ENCODE measurements at regions not wholly inside any gene's neighbourhood (a gene's known extent, or its start where the extent isn't known, plus 50 kb on each side); places are given as distances from the start of the nearest gene placed in this dataset.

- DNase-seq: peak in 3 of 10 donors; percentile 57 to 64 (median 64)
- intact Hi-C loops (cut with DNase I): no loop called here
Measured at GRCh38 chr6:170128811-170129681, 161.8 kb downstream of the DLL1 start.

- peak in 3 of 10 donors; percentile 5 to 40 (median 40) for DNase-seq
- intact Hi-C loops (cut with DNase I): no loop called here
Measured at GRCh38 chr6:170128346-170128745, 162.5 kb downstream of the DLL1 start.

GRCh38 chr6:170127151-170127550 is 163.7 kb downstream of the DLL1 start:
- DNase-seq: peak in 2 of 10 donors; percentile 39 to 55
- intact Hi-C loops (cut with DNase I): no loop called here

- intact Hi-C loops (cut with DNase I): no loop called here
- DNase-seq: peak in 3 of 10 donors; percentile 14 to 67 (median 48)
Measured at GRCh38 chr6:170125456-170126300, 165.2 kb downstream of the DLL1 start.

GRCh38 chr6:170124836-170125235 is 166.0 kb downstream of the DLL1 start:
- peak in 1 of 10 donors; percentile 59 for DNase-seq
- intact Hi-C loops (cut with DNase I): no loop called here

- DNase-seq: no peak
- intact Hi-C loops (cut with DNase I): no loop called here
Measured at GRCh38 chr6:170124150-170124549, 166.7 kb downstream of the DLL1 start.

GRCh38 chr6:170122651-170123050 is 168.2 kb downstream of the DLL1 start:
- no peak for DNase-seq
- intact Hi-C loops (cut with DNase I): no loop called here

- intact Hi-C loops (cut with DNase I): no loop called here
- peak in 6 of 10 donors; percentile 6 to 61 (median 30) for DNase-seq
Measured at GRCh38 chr6:170117111-170117972, 173.5 kb downstream of the DLL1 start.

- intact Hi-C loops (cut with DNase I): no loop called here
- peak in 4 of 10 donors; percentile 1 to 48 (median 42) for DNase-seq
Measured at GRCh38 chr6:170116636-170117035, 174.2 kb downstream of the DLL1 start.

GRCh38 chr6:170114956-170115855 is 175.7 kb downstream of the DLL1 start:
- intact Hi-C loops (cut with DNase I): no loop called here

GRCh38 chr6:170114187-170114945 is 176.5 kb downstream of the DLL1 start:
- intact Hi-C loops (cut with DNase I): no loop called here
- DNase-seq: peak in 1 of 10 donors; percentile 69

More at GRCh38 chr6:170114956-170115855, 175.7 kb downstream of the DLL1 start:
- peak in 5 of 10 donors; percentile 6 to 76 (median 50) for DNase-seq

- DNase-seq: peak in 1 of 10 donors; percentile 5
- intact Hi-C loops (cut with DNase I): no loop called here
Measured at GRCh38 chr6:170113141-170113540, 177.7 kb downstream of the DLL1 start.

- DNase-seq: peak in 2 of 10 donors; percentile 2 to 45
- intact Hi-C loops (cut with DNase I): no loop called here
Measured at GRCh38 chr6:170112583-170112860, 178.4 kb downstream of the DLL1 start.

- DNase-seq: peak in 4 of 10 donors; percentile 6 to 54 (median 48)
- intact Hi-C loops (cut with DNase I): no loop called here
Measured at GRCh38 chr6:170111816-170112582, 178.9 kb downstream of the DLL1 start.

GRCh38 chr6:170111141-170111664 is 179.7 kb downstream of the DLL1 start:
- intact Hi-C loops (cut with DNase I): no loop called here

GRCh38 chr6:170110201-170111140 is 180.4 kb downstream of the DLL1 start:
- DNase-seq: peak in 5 of 10 donors; percentile 11 to 80 (median 47)
- intact Hi-C loops (cut with DNase I): no loop called here

More at GRCh38 chr6:170111141-170111664, 179.7 kb downstream of the DLL1 start:
- DNase-seq: peak in 3 of 10 donors; percentile 6 to 50 (median 40)

All from posterior cingulate gyrus (tissue), 11 donors.